GM20000 (cell line): ENCODE measurements at regions not wholly inside any gene's neighbourhood (a gene's known extent, or its start where the extent isn't known, plus 50 kb on each side); places are given as distances from the start of the nearest gene placed in this dataset.

Source experiments
- DNase-seq: peaks from one replicate; pipeline ENCODE4 v3.0.0; 2012; ENCODE audit warnings: low spot score
- CTCF ChIP-seq: IDR thresholded peaks from 2 replicates; pipeline ENCODE4 v1.5.1; 2012; ENCODE audit warnings: mild to moderate bottlenecking, control low read depth; ENCODE audit errors: extremely low read depth, missing control alignments

GRCh38 chr3:137410028-137410427, 354.1 kb upstream of the SOX14 start:
- DNase-seq: no peak
- no peak for TF ChIP-seq CTCF

DNA sequence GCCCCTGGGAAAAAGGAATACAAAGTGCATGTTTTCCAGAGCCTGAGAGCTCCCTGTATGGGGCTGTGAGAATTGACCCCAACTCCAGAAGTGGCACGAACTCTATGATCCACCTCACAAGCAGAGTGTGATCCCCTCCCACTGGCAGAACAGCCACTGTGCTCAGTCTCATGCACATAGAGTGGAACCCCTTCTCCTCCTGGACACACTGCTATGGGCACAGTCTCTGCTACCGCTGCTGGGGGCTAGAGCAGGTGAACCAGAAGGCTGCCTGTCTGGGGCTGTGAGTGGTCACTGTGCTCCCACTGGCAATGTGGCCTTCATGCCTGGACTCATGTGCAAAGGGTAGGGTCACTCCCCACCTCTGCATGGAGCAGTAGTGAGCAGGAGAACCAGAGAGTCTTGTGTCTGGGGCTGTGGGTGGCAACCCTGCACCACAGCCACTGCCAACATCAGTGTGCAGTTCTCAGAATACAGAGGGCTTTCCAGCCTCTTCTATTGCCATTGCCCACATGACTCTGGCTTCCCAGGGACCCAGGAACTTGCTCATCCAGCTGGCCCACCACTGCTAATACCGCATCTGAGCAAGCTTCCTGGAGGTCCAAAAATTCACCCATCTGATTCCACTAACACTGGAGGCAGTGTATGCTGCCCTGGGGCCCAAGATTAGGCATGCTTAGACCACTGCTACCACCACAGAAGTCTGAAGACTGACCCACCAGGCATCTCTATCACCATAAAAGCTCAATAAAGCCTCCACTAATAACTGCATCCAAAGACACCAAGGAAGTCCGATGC, 343.7 kb upstream of the SOX14 start:
- no peak for DNase-seq
- TF ChIP-seq CTCF: no peak

- no peak for TF ChIP-seq CTCF
- DNase-seq: no peak
Observed at GRCh38 chr3:137438561-137438960, 325.6 kb upstream of the SOX14 start.

- no peak for DNase-seq
Observed at GRCh38 chr3:137460944-137461343, 303.2 kb upstream of the SOX14 start.

GRCh38 chr3:137463131-137463530, 301.0 kb upstream of the SOX14 start:
- no peak for TF ChIP-seq CTCF
- DNase-seq: no peak

More at GRCh38 chr3:137460944-137461343, 303.2 kb upstream of the SOX14 start:
- no peak for TF ChIP-seq CTCF

DNA sequence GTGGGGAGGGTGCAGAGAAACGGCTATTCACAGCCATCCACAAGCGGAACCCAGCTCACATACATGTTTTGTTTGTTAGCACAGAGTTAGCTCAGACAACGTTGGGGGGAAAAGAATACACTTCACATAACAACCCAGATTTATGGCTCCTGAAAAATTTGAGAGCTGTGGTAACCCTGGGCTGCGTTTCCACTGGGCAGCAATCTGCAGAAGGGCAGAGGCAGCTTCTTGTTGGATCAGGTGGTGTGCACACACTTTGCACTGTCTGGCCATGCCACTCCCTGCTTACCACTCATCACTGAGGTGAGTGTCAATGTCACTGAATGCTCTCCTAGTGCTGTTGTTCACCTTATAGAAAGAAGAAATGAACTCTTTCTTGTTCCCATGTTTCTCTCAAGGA, 299.8 kb upstream of the SOX14 start:
- no peak for TF ChIP-seq CTCF
- DNase-seq: no peak

DNA sequence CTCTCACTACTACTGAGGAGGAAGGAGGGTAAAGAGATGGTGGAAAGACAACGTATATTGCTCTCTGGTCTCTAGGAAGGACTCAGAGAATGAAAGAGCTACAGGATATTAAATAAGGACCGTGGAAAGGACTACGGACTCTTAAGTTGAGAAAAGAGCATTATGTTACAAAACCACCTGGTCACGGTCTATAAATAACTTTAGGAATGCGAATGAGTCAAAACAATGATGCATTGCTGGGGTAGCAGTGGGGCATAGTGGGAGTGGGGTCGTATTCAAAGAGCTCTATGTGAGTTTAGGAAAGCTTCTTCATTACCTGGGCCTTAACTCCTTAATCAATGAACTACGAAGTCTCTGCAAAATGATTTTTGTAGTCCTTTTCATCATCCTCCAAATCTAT, 295.7 kb upstream of the SOX14 start:
- no peak for DNase-seq

More for the DNA sequence above, 295.7 kb upstream of the SOX14 start:
- TF ChIP-seq CTCF: no peak
